WERI-Rb-1 (cell line): ENCODE measurements at regions not wholly inside any gene's neighbourhood (a gene's known extent, or its start where the extent isn't known, plus 50 kb on each side); places are given as distances from the start of the nearest gene placed in this dataset.

Experiments
- DNase-seq: peaks from one replicate; pipeline ENCODE4 v3.0.0-alpha.2; 2020
- H3K27ac ChIP-seq: fragments of 250-450 bp; sonication (Bioruptor Pico); 2 replicates; pipeline ENCODE4 v1.5.1; 2020; ENCODE audit warnings: mild to moderate bottlenecking, moderate library complexity
- H3K27me3 ChIP-seq: fragments of 250-450 bp; sonication (Bioruptor Pico); 2 replicates; pipeline ENCODE4 v1.5.1; 2021; ENCODE audit warnings: mild to moderate bottlenecking, low read depth, moderate library complexity; ENCODE audit not compliant: insufficient read depth, severe bottlenecking
- H3K36me3 ChIP-seq: fragments of 250-450 bp; sonication (Bioruptor Pico); 2 replicates; pipeline ENCODE4 v1.5.1; 2020; ENCODE audit warnings: mild to moderate bottlenecking, moderate library complexity
- H3K4me3 ChIP-seq: 2 replicates; pipeline ENCODE4 v1.5.1; 2011; ENCODE audit warnings: low read depth, mild to moderate bottlenecking, control low read depth, low read length
- H3K9me3 ChIP-seq: fragments of 250-450 bp; sonication (Bioruptor Pico); 2 replicates; pipeline ENCODE4 v1.5.1; 2021; ENCODE audit warnings: mild to moderate bottlenecking, moderate library complexity; ENCODE audit not compliant: severe bottlenecking
- CTCF ChIP-seq: IDR thresholded peaks from 2 replicates; pipeline ENCODE4 v1.5.1; 2011; ENCODE audit warnings: low read depth, mild to moderate bottlenecking, control low read depth, inconsistent platforms, low read length

- Histone ChIP-seq H3K27me3 (no peaks in the 10 kb centered on the region), H3K9me3 (no peaks in the 10 kb centered on the region), H3K27ac (no peak overlapping the region; the same call in 1 of the 2 replicates), H3K36me3 (no peaks in the 10 kb centered on the region), H3K4me3 (no peak overlapping the region)
- TF ChIP-seq CTCF = no peak
- DNase-seq = no peak
Observed at GRCh38 chr11:34564406-34564805, 50.8 kb upstream of the ELF5 start.

- H3K9me3 ChIP-seq = no peaks in the 10 kb centered on the region
- peak overlapping the region; percentile 72 for H3K27ac ChIP-seq
- no peak overlapping the region for H3K4me3 ChIP-seq
- TF ChIP-seq CTCF = peak; percentile 23; the same call in 1 of the 2 replicates
- no peaks in the 10 kb centered on the region for H3K27me3 ChIP-seq
- DNase-seq = peak; percentile 18
- H3K36me3 ChIP-seq = no peaks in the 10 kb centered on the region
Observed at GRCh38 chr11:34564807-34565241, 51.2 kb upstream of the ELF5 start.

- Histone ChIP-seq H3K27me3 (no peaks in the 10 kb centered on the region), H3K4me3 (no peak overlapping the region), H3K9me3 (no peaks in the 10 kb centered on the region), H3K36me3 (no peaks in the 10 kb centered on the region), H3K27ac (peak overlapping the region; percentile 72)
- TF ChIP-seq CTCF = peak; percentile 75
- peak; percentile 85 for DNase-seq
Observed at GRCh38 chr11:34565417-34566207, 52.0 kb upstream of the ELF5 start.

GRCh38 chr11:34566208-34566551 lies 52.6 kb upstream of the ELF5 start:
- peak; percentile 13 for DNase-seq
- Histone ChIP-seq H3K9me3 (no peaks in the 10 kb centered on the region), H3K27ac (peak overlapping the region; percentile 72), H3K4me3 (no peak overlapping the region), H3K36me3 (no peaks in the 10 kb centered on the region), H3K27me3 (no peaks in the 10 kb centered on the region)
- TF ChIP-seq CTCF = no peak

GRCh38 chr11:34566736-34567135 lies 53.1 kb upstream of the ELF5 start:
- no peak for DNase-seq
- Histone ChIP-seq H3K4me3 (no peak overlapping the region), H3K36me3 (no peaks in the 10 kb centered on the region), H3K27me3 (no peaks in the 10 kb centered on the region), H3K9me3 (no peaks in the 10 kb centered on the region), H3K27ac (peak overlapping the region; percentile 72)
- no peak for TF ChIP-seq CTCF

- TF ChIP-seq CTCF = no peak
- no peaks in the 10 kb centered on the region for H3K36me3 ChIP-seq
- no peaks in the 10 kb centered on the region for H3K9me3 ChIP-seq
- no peak for DNase-seq
- H3K27ac ChIP-seq = no peak overlapping the region
- H3K27me3 ChIP-seq = no peaks in the 10 kb centered on the region
- no peak overlapping the region for H3K4me3 ChIP-seq
Observed at GRCh38 chr11:34567733-34568132, 53.2 kb upstream of the EHF start.
